HK-2 (cell line): ENCODE measurements at regions not wholly inside any gene's neighbourhood (a gene's known extent, or its start where the extent isn't known, plus 50 kb on each side); places are given as distances from the start of the nearest gene placed in this dataset.

ENCODE experiments used
- DNase-seq: peaks from one replicate; pipeline ENCODE4 v3.0.0-alpha.2; 2018; ENCODE audit not compliant: unreplicated experiment

DNA sequence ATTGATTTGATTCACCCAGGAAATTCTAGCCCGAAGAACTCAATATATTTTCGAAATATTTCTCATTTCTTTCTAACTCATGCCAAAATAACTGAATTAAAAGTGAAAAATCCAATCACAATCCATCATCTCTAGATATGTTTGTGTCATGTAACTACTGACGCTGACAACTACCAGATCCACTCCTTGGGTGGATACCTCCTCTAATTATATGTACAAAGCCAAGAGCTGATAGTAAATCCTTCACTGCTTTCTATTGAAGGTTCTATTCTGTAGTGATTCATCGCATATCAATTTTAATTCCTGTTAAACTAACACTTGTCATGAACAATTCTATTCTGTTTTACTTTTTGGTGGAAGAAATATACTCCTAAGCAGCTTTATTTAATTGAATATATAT, 1056.6 kb upstream of the NXPH2 start:
- DNase-seq, result no peak

DNA sequence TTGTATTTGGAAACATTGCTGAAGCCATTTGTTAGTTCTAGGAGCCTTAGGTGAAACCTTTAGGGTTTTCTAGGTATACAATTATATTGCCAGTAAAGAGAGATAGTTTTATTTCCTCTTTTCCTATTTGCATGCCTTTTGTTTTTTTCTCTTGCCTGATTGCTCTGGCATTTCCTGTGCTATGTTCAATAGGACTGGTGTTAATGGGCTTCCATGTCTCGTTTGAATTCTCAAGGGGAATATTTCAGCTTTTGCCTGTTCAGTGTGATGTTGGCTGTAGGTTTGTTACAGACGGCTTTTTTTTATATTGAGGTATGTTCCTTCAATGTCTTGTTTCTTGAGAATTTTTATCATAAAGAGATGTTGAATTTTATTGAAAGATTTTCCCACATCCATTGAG, 1054.9 kb upstream of the NXPH2 start:
- no peak for DNase-seq

DNA sequence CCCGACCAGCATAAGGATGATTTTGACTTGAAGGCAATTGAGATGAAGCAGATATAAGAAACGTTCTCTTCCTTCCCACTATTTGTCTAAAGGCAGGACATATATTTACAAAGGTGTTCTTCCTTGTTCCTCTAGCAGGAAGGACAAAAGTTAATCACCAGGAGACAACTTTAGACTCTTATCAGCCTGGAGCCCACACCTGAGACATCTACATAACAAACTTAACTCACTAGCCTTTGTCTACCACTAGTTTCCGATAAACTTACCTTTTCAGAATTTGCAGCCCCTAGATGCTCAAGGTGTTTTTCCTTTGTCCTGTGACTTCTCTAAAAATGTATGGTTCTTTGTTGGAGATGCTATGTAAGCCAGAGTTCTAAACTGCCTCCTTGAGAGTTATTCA, 1047.8 kb upstream of the NXPH2 start:
- no peak for DNase-seq

DNA sequence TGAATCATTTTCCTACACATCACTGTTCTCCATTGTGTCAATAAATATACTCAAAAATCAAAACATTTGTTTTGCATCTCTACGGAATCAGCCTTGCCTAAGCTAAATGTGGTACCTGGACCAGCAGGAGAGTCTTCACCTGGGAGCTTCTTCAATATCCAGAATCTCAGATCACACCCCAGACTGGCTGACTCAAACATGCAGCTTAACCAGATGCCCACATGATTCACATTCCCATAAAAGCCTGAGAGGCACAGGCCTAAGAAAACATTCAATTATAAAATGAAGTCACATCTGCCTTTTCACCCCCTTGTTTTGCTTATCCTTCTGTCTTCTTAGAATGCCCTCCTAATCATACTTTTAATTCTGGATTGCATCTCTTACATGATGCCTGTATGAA, 1045.5 kb upstream of the NXPH2 start:
- DNase-seq, result no peak

DNA sequence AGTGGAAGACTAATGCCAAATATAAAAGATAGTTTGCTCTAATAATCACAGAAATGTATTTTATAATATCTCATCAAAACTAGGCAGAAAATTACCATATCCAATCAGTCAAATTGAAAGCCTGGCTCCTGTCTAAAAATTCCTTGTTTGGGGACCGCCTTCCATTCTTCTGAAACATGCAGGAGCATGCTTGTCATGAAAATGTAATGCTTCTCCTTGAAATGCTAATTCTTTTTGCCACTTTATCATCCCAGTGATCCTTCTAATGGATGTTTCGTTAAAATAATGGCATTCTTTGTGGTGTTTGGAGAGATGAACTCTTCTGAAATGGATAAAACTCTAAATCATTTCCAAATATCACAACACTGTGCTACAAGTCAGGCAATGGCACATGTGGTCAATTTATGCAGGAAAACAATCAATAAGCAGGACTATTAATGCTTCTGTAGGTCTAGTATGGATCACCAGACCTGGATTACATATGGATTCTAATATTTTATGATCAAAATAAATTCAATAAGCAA, 1039.1 kb upstream of the NXPH2 start:
- no peak for DNase-seq

DNA sequence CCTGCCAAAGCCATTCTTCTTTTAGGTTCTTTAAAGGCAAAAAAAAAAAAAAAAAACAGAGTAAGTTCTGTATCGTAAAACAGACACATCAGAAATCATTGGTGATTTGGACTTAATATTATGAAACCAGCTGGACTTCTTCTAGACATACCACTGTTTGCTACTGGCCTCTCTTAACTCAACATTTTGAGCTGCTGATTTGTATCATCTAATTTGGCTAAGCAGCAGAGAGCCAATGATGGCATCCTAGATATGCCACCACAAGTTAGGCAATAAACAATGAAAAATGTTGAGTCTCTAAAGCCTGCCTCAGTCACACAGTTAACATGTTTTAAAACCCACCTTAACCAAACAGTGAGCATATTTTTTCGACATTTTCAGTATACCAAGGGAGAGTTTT, 1034.3 kb upstream of the NXPH2 start:
- no peak for DNase-seq

DNA sequence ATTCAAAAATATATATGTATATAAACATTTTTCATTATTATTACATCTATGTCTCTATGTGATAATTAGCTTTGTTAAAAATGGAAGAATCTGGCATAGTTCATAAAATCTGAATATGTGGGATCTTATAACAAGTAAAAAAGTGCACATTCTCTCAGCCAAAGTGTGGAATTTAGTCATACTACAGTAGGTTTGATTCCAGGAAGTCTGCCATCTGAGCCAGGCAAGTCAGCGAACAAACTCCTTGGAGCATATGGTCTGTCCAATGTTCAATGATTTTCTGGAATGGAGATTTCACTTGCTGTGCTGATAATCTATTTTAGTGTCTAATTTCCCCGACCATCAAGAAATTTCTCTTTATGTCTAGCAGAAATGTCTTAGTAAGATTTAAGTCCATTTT, 1033.2 kb upstream of the NXPH2 start:
- no peak for DNase-seq

DNA sequence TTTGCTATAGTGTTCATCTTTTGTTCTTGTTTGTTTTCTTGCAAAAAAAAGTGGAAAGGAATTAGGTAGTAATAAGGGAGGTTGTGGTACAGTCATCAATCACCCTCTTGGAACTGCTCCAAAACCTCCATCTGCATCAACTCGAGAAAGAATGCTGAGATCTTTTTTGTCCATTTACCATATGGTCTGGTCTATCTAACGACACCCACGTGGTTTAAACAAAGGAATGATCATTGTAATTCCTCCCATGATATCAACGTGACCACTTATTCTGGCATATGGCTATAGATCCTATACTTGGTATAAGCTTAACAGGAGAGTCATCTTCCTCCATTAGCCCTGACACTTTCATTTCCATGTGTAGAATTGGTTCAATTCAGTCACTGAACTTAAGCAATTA, 1025.3 kb upstream of the NXPH2 start:
- DNase-seq, result no peak

DNA sequence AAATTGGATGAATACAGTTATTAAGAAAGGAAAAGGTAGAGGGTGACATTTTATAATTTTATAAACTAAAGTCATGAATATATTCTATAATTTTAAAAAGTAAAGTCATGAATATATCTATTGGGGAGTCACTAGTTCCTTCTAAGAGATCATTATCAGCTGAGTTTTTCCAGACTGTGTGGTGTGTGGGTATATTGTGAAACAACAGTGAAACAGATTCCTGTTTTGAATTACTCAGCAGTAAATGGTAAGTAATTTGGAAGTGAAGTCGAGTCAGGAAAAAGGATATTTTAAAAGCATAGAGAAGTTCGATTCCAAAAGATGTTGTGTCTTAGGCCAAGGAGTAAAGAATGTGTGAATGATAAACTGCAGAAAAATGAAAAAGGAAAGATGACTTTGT, 1018.2 kb upstream of the NXPH2 start:
- DNase-seq, result no peak

DNA sequence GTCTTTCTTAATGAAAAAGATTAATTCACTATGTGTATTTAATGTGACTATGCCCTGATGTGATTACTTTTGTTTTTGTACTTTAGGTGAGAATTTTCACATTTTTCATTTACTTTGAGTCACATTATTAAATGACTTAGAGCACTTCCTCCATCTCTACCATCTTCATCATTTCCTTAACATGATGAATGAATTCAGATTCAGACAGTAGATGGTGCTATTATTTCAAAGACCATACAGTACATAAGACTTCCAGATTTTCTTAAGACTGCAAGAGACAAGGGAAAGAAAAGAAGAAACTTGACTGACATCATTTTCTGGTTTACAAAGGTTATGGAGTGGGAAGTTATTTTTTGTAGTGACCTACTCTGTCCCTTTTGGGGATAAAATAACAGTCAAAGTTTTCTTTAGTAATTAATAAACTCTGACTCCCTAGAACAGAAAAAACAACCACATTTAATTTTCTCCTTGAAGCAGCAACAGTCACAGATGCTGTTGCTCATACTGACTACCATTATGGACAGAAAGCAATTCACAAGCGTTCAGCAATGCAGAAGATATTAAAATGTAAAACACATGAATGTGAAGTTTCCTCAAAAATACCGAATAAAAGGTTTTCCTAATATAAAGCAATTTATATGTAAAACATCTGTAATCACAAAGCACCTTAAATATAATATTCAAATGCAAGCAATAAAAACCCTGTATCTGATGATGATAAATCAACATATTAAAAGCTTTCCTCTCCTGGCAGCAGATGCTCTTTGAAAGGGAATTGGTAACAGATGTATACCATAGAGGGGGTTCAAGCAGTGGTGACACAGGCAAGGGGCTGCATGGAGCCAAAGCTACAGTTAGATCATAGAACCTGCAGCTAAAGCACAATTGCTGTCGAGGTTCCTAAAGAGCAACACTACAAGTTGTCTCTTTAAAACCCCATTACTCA, 1010.9 kb upstream of the NXPH2 start:
- no peak for DNase-seq

DNA sequence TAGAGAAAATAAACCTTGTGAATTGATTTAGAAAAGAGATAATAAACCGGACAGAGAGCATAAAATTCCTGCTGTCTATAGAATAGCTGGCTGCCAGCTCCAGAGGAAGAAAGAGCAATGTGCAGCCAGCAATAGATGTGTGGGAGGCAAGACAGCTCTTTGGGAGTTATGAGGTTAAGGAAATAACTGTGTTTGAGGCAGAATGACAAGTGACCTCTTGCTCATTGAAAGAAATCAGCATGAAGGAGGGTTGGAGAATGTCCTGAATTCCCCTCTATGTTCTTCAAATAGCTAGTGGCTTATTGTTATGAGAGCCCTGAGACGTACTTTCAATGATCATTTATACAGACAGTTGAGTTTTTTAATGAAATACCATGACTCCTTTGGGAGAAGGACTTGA, 1009.9 kb upstream of the NXPH2 start:
- no peak for DNase-seq

DNA sequence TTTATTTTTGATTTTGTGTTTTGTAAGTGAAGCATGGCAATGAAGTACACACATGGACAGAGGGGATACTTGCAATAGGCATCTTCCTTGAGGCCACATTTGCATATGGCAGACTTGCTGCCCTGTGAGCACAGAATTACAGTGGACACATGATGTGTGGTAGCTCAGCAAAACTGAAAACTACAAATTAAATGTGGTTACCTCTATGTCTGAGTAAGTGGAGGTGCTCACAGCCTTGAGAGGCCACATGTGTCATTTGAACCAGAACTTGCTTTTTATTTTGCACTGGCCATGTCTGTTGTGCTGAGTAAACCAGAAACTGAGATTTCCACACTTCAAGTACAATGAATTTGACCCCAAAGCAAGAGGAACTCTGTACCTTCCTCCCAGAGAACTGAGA, 998.5 kb upstream of the NXPH2 start:
- DNase-seq, result no peak

DNA sequence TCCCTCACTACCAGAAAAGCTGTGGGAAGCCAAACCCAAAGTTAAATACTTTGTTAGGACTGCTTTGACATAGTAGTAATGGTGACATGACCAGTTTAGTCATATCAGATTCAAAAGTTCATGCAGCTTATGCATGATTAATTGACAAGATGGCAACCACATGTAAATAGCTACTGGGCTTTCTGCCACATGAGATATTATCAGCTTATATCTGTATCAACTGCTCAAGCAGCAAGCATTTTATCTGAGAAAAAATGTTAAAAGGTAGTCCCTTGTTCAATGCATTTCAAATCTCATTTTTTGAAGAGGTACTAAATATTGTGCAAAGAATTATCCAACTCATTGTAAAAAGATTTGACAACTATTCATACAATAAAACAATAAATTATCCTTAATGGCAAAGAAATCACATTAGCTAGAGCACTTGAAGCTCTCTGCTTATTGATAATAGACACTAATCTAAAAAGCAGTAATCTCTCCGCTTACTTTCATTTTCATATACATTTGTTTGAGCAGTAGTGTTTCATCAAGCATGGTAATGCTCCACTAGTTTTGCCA, 993.6 kb upstream of the NXPH2 start:
- DNase-seq, result no peak

DNA sequence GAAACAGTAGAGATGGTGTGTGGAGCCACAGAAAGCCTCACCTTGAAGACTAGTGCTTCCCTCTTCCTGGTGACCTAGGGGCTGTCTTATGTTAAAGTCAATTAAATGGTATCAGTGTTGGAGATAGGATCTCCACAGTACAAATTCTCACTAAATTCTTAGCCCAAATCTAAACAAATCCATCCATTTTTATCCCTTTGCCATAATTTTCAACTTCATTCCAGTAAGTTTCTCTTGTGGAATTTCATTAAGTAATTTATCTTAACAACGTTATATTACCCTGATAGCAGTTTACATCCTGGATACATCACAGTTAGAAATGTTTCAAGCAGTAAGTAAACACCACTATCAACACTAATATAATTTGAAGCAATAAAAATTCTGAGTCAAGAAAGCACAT, 989.4 kb upstream of the NXPH2 start:
- no peak for DNase-seq

DNA sequence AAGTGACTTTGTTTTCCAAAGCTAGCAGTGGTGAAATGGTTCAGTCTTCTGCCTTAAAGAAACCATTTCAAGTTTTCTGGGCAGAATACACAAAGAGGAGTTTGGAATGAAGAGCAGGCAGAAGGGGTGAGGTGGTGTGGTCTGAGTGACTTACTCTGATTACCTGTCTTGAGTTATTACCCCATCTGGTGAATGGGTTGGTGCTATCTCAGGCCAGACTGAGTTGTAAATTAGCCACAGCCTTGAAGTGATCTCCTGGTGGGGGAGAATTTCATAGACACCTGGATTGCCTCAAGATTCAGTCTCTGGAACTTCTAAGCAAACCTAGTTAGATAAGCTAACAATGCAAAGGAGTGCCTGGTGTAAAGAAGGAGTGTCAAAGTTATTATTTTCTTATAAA, 983.5 kb upstream of the NXPH2 start:
- no peak for DNase-seq

DNA sequence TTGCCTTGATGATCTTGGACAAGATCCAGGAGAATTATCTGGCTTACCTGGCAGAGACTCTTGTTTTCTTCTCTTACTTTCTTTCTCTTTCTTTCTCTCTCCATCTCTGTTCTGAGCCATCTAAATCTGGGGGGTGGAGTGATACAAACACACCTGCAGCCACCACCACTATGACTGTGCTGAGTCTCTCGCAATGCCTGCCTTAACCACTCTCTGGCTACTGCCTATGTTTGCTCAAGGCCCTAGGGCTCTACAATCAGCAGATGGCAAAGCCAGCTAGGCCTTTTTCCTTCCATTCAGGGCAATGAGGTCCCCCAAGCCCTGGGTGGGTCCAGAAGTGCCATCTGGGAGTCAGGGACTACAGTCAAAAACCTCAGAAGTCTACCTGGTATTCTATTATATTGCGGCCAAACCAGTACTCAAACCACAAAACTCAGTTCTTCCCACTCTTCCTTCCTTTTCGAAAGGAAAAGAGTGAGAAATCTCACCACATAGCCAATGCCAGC, 978.9 kb upstream of the NXPH2 start:
- no peak for DNase-seq

DNA sequence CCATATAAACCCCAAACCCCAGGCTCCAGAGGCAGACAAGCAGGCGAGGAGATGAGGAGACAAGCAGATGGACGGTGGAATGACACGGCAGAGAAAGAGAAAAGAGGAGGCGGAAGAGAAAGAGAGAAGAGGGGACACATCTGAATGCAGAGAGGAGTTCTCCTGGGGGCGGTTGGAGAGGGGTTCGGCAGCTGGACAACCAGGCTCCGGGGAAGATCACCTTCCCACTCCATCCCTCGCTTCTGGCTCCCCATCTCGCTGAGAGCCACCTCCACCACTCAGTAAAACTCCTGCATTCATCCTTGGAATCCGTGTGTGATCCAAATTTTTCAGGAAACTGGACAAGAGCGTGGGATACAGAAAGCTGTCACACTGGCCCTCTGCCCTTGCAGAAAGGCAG, 966.7 kb upstream of the NXPH2 start:
- DNase-seq, result no peak

DNA sequence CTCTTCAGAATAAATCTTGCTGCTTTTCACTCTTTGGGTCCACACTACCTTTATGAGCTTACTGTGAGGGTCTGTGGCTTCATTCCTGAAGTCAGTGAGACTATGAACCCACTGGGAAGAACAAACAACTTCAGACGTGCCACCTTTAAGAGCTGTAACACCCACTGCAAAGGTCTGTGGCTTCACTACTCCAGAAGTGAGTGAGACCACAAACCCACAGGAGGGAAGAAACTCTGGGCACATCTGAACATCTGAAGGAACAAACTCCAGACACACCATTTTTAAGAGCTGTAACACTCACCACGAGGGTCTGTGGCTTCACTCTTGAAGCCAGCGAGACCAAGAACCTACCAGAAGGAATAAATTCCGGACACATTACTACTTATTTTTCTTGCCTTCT, 964.1 kb upstream of the NXPH2 start:
- no peak for DNase-seq

DNA sequence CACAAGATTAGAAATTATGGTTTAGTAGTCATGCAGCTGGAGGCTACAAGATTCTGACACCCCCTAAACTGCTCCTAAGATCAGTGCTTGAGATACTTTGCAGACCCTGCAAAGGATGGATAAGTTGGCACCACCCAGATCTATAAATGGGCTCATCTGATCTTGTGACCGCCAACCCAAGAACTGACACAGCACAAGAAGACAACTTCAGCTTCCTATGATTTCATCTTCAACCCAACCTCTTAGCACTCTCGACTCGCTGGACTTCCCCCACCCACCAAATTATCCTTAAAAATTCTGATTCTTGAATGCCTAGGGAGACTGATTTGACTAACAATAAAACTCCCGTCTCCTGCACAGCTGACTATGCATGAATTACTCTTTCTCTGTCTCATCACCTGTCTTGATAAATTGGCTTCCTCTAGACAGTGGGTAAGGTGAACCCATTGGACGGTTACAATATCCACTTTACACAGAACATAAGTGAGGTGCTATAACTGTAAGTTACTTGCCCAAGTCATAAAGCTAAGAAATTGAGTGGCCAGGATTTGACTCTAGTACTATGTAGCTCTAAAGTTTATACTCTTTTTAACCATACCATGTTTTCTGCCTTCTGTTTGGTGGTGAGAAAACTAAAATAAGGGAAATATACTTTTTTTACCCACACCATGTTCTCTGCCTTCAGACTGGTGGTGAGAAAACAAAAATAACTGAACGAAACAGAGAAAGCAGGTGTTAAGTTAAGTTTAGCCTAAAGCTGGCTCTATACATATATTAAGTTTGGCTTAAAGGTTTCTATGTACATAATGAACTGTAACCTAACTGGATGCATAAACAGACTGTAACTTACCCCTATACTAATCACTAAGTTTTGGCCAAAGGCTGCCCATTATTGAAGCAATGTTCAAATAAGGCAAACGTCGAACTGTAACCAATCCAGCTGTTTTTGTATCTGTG, 962.3 kb upstream of the NXPH2 start:
- DNase-seq, result no peak

DNA sequence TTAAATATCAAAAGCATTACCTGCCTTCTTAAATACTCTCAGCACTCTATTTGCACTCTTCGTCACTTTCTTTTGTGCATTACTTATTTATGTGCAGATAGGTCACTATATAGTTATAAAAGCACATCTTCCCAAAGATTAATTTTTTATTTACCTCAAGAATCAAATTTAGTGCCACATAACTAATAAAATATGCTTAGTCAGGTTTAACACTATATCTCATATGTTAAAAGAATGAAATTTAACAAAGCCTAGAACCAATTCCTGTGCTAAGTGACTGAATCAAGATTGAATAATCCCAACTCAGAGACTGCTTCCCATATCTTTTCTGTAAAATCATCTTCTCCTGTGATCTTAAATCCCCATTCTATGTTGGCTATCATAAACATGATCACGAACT, 957.5 kb upstream of the NXPH2 start:
- DNase-seq, result no peak

DNA sequence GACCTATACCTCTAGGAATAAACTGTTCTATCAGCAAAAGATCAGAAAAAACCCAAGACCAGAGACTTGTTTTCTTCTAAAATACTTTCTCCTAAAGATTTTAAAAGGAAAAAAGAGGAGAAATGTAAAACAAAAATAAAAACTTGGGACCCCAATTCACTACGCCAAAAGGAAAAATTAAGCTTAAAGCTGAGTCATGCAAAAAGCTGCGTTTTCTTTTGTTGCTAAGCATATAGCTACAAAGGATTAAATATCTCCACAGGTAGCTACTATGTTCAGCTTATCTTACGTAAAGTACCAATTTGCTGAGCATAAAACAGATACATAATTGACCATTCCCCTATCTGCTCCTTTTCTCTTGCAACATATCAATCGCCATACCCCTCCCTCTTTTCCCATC, 950.0 kb upstream of the NXPH2 start:
- no peak for DNase-seq

DNA sequence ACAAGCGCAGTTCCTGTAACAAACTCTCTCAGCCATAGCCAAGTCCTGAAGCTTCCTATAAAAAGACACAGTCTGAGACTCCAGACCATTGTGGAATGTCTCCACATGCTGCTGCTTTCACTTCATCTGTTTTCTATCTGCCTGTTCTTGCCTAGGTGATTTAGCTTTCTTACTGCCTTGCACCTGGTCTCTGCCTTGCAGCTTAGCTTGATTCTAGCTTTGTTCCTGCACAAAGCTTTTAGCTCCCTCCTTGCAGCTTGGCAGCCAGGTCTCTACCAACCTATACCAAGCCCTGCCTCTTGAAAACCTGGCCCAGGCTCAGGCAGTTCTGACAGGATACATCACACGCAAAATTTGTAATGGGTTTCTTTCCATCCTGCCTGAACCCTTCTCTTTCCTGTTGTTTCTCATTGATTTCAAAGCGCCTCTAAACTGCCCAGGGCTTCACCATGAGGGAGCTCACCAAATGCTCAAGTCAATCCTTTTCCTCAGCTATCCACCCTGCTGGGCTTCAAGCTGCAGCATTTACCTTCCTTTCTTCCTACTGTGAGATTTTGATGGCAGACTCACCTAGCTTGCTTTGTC, 941.3 kb upstream of the NXPH2 start:
- DNase-seq, result no peak
